Esophagus muscularis mucosa (tissue), 3 donors: ENCODE measurements at regions not wholly inside any gene's neighbourhood (a gene's known extent, or its start where the extent isn't known, plus 50 kb on each side); places are given as distances from the start of the nearest gene placed in this dataset.

Experiments
- POLR2AphosphoS5 ChIP-seq, 2 donors: sonication (generic); formaldehyde crosslinking; IDR thresholded peaks; one replicate each; pipeline ENCODE4 v1.6.1; 2017; ENCODE audit warnings: antibody characterized with exemption in 2 of 2
- TF ChIP-seq, protein P1 (sequence below), 3 experiments: fragments of 200-600 bp in 2 of 3; fragments of 450-650 bp in 1 of 3; sonication (generic) in 2 of 3; IDR thresholded peaks; one replicate each; pipeline ENCODE4 v1.5.1; 2017 to 2019; ENCODE audit warnings: antibody characterized with exemption in 3 of 3, mild to moderate bottlenecking in 2 of 3, moderate library complexity in 1 of 3

DNA sequence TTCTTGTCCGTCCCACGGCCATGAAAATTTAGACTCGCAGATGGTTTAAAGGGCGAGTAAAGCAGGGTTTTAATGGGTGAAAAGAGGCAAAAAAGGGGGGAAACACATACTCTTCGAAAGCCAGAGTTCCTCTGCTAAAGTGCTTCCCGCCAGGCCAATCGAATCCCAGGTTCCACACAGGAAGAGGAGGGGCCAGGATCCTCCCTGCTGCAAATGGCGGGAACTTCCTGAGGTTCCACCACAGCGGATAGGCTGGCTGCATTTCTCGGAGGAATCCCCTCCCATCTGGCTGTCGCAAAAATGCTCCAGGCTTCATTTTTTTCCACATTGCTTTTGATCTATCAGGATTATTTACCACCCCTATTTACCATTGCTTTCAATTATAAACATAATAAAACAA is 670.1 kb upstream of the CA10 start:
- TF ChIP-seq, protein P1, sequence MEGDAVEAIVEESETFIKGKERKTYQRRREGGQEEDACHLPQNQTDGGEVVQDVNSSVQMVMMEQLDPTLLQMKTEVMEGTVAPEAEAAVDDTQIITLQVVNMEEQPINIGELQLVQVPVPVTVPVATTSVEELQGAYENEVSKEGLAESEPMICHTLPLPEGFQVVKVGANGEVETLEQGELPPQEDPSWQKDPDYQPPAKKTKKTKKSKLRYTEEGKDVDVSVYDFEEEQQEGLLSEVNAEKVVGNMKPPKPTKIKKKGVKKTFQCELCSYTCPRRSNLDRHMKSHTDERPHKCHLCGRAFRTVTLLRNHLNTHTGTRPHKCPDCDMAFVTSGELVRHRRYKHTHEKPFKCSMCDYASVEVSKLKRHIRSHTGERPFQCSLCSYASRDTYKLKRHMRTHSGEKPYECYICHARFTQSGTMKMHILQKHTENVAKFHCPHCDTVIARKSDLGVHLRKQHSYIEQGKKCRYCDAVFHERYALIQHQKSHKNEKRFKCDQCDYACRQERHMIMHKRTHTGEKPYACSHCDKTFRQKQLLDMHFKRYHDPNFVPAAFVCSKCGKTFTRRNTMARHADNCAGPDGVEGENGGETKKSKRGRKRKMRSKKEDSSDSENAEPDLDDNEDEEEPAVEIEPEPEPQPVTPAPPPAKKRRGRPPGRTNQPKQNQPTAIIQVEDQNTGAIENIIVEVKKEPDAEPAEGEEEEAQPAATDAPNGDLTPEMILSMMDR (IDR thresholded peaks at IDR 0.05) = no peak
- TF ChIP-seq POLR2AphosphoS5 (IDR thresholded peaks at IDR 0.05) = no peak
